ENCODE measurements at regions not wholly inside any gene's neighbourhood (a gene's known extent, or its start where the extent isn't known, plus 50 kb on each side); places are given as distances from the start of the nearest gene placed in this dataset.

GRCh38 chr1:244954359-244954758 is 90.0 kb upstream of the HNRNPU start:
- no peak for DNase-seq (ENCODE audit: low read depth, low spot score)
- no peak overlapping the region for H3K27ac ChIP-seq
- no peaks in the 10 kb centered on the region for H3K9me3 ChIP-seq (ENCODE audit: low read depth, low read length)
- no peak overlapping the region for H3K9ac ChIP-seq (ENCODE audit: insufficient read length)
- H3K36me3 ChIP-seq (ENCODE audit: insufficient read depth, low read length), result no peaks in the 10 kb centered on the region
- TF ChIP-seq EZH2 (IDR thresholded peaks at IDR 0.05), result no peak
- TF ChIP-seq POLR2AphosphoS5 (IDR thresholded peaks at IDR 0.05; ENCODE audit: borderline replicate concordance, low read depth, low read length), result no peak
- no peak for TF ChIP-seq FOXP2 (optimal IDR thresholded peaks at IDR 0.05; ENCODE audit: control extremely low read depth, extremely low read length, insufficient read depth)
- no peak overlapping the region for H3K4me3 ChIP-seq

GRCh38 chr1:244953901-244954300 is 89.6 kb upstream of the HNRNPU start:
- Histone ChIP-seq H3K4me3 (no peak overlapping the region), H3K9me3 (ENCODE audit: low read depth, low read length) (no peaks in the 10 kb centered on the region), H3K36me3 (ENCODE audit: insufficient read depth, low read length) (no peaks in the 10 kb centered on the region), H3K27ac (no peak overlapping the region), H3K9ac (ENCODE audit: insufficient read length) (no peak overlapping the region)
- TF ChIP-seq POLR2AphosphoS5 (IDR thresholded peaks at IDR 0.05; ENCODE audit: borderline replicate concordance, low read depth, low read length), result no peak
- no peak for TF ChIP-seq EZH2 (IDR thresholded peaks at IDR 0.05)
- no peak for TF ChIP-seq FOXP2 (optimal IDR thresholded peaks at IDR 0.05; ENCODE audit: control extremely low read depth, extremely low read length, insufficient read depth)
- DNase-seq (ENCODE audit: low read depth, low spot score), result no peak

GRCh38 chr1:244952940-244953339 is 88.6 kb upstream of the HNRNPU start:
- H3K4me3 ChIP-seq, result no peak overlapping the region
- H3K27ac ChIP-seq, result no peak overlapping the region
- H3K9me3 ChIP-seq (ENCODE audit: low read depth, low read length), result no peaks in the 10 kb centered on the region
- no peaks in the 10 kb centered on the region for H3K36me3 ChIP-seq (ENCODE audit: insufficient read depth, low read length)
- no peak overlapping the region for H3K9ac ChIP-seq (ENCODE audit: insufficient read length)
- no peak for TF ChIP-seq POLR2AphosphoS5 (IDR thresholded peaks at IDR 0.05; ENCODE audit: borderline replicate concordance, low read depth, low read length)
- TF ChIP-seq FOXP2 (optimal IDR thresholded peaks at IDR 0.05; ENCODE audit: control extremely low read depth, extremely low read length, insufficient read depth), result no peak
- no peak for TF ChIP-seq EZH2 (IDR thresholded peaks at IDR 0.05)
- no peak for DNase-seq (ENCODE audit: low read depth, low spot score)

- DNase-seq (ENCODE audit: low read depth, low spot score), result no peak
- H3K27ac ChIP-seq, result no peak overlapping the region
- H3K9me3 ChIP-seq (ENCODE audit: low read depth, low read length), result no peaks in the 10 kb centered on the region
These were observed 88.1 kb upstream of the HNRNPU start for GRCh38 chr1:244952280-244952933.

GRCh38 chr1:244948416-244948815 is 84.1 kb upstream of the HNRNPU start:
- no peak for DNase-seq (ENCODE audit: low read depth, low spot score)
- no peaks in the 10 kb centered on the region for H3K9me3 ChIP-seq (ENCODE audit: low read depth, low read length)
- H3K27ac ChIP-seq, result no peak overlapping the region
- no peak overlapping the region for H3K4me3 ChIP-seq
- no peak overlapping the region for H3K9ac ChIP-seq (ENCODE audit: insufficient read length)
- no peaks in the 10 kb centered on the region for H3K36me3 ChIP-seq (ENCODE audit: insufficient read depth, low read length)
- TF ChIP-seq EZH2 (IDR thresholded peaks at IDR 0.05) (no peak), POLR2AphosphoS5 (IDR thresholded peaks at IDR 0.05; ENCODE audit: borderline replicate concordance, low read depth, low read length) (no peak), FOXP2 (optimal IDR thresholded peaks at IDR 0.05; ENCODE audit: control extremely low read depth, extremely low read length, insufficient read depth) (no peak)

More at GRCh38 chr1:244952280-244952933, 88.1 kb upstream of the HNRNPU start:
- Histone ChIP-seq H3K4me3 (no peak overlapping the region), H3K36me3 (ENCODE audit: insufficient read depth, low read length) (no peaks in the 10 kb centered on the region), H3K9ac (ENCODE audit: insufficient read length) (no peak overlapping the region)
- no peak for TF ChIP-seq POLR2AphosphoS5 (IDR thresholded peaks at IDR 0.05; ENCODE audit: borderline replicate concordance, low read depth, low read length)
- TF ChIP-seq EZH2 (IDR thresholded peaks at IDR 0.05), result no peak
- no peak for TF ChIP-seq FOXP2 (optimal IDR thresholded peaks at IDR 0.05; ENCODE audit: control extremely low read depth, extremely low read length, insufficient read depth)

- Histone ChIP-seq H3K36me3 (ENCODE audit: insufficient read depth, low read length) (no peaks in the 10 kb centered on the region), H3K9ac (ENCODE audit: insufficient read length) (no peak overlapping the region), H3K27ac (no peak overlapping the region), H3K4me3 (no peak overlapping the region), H3K9me3 (ENCODE audit: low read depth, low read length) (no peaks in the 10 kb centered on the region)
- no peak for DNase-seq (ENCODE audit: low read depth, low spot score)
- no peak for TF ChIP-seq POLR2AphosphoS5 (IDR thresholded peaks at IDR 0.05; ENCODE audit: borderline replicate concordance, low read depth, low read length)
- TF ChIP-seq FOXP2 (optimal IDR thresholded peaks at IDR 0.05; ENCODE audit: control extremely low read depth, extremely low read length, insufficient read depth), result no peak
- TF ChIP-seq EZH2 (IDR thresholded peaks at IDR 0.05), result no peak
These were observed 80.8 kb upstream of the HNRNPU start for GRCh38 chr1:244945109-244945671.

- Histone ChIP-seq H3K9me3 (ENCODE audit: low read depth, low read length) (no peaks in the 10 kb centered on the region), H3K4me3 (no peak overlapping the region), H3K27ac (no peak overlapping the region), H3K36me3 (ENCODE audit: insufficient read depth, low read length) (no peaks in the 10 kb centered on the region), H3K9ac (ENCODE audit: insufficient read length) (no peak overlapping the region)
- TF ChIP-seq FOXP2 (optimal IDR thresholded peaks at IDR 0.05; ENCODE audit: control extremely low read depth, extremely low read length, insufficient read depth) (no peak), POLR2AphosphoS5 (IDR thresholded peaks at IDR 0.05; ENCODE audit: borderline replicate concordance, low read depth, low read length) (no peak), EZH2 (IDR thresholded peaks at IDR 0.05) (no peak)
- no peak for DNase-seq (ENCODE audit: low read depth, low spot score)
These were observed 76.8 kb upstream of the HNRNPU start for GRCh38 chr1:244941121-244941520.

- no peaks in the 10 kb centered on the region for H3K9me3 ChIP-seq (ENCODE audit: low read depth, low read length)
- TF ChIP-seq FOXP2 (optimal IDR thresholded peaks at IDR 0.05; ENCODE audit: control extremely low read depth, extremely low read length, insufficient read depth), result no peak
- TF ChIP-seq POLR2AphosphoS5 (IDR thresholded peaks at IDR 0.05; ENCODE audit: borderline replicate concordance, low read depth, low read length), result no peak
- no peak for TF ChIP-seq EZH2 (IDR thresholded peaks at IDR 0.05)
These were observed 72.8 kb upstream of the HNRNPU start for GRCh38 chr1:244937099-244937498.

More at GRCh38 chr1:244937099-244937498, 72.8 kb upstream of the HNRNPU start:
- H3K9ac ChIP-seq (ENCODE audit: insufficient read length), result no peak overlapping the region
- DNase-seq (ENCODE audit: low read depth, low spot score), result no peak
- H3K36me3 ChIP-seq (ENCODE audit: insufficient read depth, low read length), result no peaks in the 10 kb centered on the region
- no peak overlapping the region for H3K27ac ChIP-seq
- H3K4me3 ChIP-seq, result no peak overlapping the region

All from SK-N-MC (cell line).